ENCODE measurements at regions not wholly inside any gene's neighbourhood (a gene's known extent, or its start where the extent isn't known, plus 50 kb on each side); places are given as distances from the start of the nearest gene placed in this dataset.

DNA sequence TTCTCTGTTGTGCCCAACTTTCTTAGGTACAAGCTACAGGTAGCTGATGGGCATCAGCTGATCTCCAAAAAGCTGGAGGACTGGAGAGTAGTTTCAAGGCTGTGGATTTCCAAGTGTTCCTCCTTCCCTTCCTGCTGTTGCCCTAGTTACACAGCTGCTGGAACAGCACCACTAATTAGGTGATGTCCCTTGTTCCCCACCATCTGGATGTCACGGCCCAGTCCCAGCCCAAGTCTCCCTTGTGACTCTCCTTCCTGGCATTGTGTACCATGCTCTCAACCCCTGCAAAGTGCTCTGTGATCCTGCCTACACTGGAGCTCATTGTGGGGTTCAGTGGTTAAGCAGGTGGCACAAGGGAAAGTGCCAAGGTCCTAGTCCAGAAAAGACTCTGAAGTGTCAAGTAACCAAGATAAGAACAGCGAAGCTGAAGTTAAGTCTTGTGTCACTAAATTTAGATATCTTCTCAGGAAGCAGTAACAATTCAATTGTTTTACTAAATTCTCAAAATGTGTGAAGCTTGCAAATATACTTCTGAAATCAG lies 604.5 kb downstream of the ISL1 start:
- H3K4me3 Mint-ChIP-seq = no peak overlapping the region

DNA sequence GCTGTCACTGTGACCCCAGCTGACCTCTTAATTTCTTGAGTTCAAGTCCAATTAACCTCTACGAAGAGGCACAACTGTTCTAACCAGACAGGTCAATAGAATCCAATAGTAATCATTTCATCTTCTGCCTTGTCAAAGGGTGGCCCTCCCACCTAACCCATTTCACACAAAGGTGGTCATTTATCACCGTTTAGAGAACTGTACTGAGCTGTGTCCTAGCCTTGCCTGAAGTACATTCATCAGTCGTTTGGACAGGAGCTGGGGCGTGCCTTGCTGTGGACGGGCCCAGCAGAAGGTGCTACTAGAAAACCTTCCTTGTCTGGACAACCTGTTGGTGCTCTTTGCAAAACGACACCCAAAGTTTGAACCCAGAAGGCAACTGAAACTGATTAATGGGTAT lies 605.4 kb downstream of the ISL1 start:
- Histone ChIP-seq H3F3A (ENCODE audit: low read depth) (no peaks in the 10 kb centered on the region), H3K9ac (no peak overlapping the region), H3K4me2 (no peak overlapping the region), H3K4me3 (no peak overlapping the region), H2AFZ (replicated peaks) (no peak overlapping the region), H3K79me2 (ENCODE audit: low read depth) (no peaks in the 10 kb centered on the region), H3K27me3 (no peaks in the 10 kb centered on the region), H3K4me1 (no peaks in the 10 kb centered on the region), H3K27ac (no peak overlapping the region), H3K36me3 (no peaks in the 10 kb centered on the region), H4K20me1 (ENCODE audit: low read depth) (no peaks in the 10 kb centered on the region), H3K9me3 (ENCODE audit: low read depth) (no peaks in the 10 kb centered on the region)
- no peak overlapping the region for H3K27ac Mint-ChIP-seq
- no peak overlapping the region for H3K4me3 Mint-ChIP-seq
- no peaks in the 10 kb centered on the region for H3K4me1 Mint-ChIP-seq
- DNase-seq (ENCODE audit: low spot score) = no peak
- H3K9me3 Mint-ChIP-seq = no peaks in the 10 kb centered on the region
- TF ChIP-seq EZH2phosphoT487 (IDR thresholded peaks at IDR 0.05) (no peak), EZH2 (IDR thresholded peaks at IDR 0.05) (no peak)
- TF ChIP-seq, protein P1, sequence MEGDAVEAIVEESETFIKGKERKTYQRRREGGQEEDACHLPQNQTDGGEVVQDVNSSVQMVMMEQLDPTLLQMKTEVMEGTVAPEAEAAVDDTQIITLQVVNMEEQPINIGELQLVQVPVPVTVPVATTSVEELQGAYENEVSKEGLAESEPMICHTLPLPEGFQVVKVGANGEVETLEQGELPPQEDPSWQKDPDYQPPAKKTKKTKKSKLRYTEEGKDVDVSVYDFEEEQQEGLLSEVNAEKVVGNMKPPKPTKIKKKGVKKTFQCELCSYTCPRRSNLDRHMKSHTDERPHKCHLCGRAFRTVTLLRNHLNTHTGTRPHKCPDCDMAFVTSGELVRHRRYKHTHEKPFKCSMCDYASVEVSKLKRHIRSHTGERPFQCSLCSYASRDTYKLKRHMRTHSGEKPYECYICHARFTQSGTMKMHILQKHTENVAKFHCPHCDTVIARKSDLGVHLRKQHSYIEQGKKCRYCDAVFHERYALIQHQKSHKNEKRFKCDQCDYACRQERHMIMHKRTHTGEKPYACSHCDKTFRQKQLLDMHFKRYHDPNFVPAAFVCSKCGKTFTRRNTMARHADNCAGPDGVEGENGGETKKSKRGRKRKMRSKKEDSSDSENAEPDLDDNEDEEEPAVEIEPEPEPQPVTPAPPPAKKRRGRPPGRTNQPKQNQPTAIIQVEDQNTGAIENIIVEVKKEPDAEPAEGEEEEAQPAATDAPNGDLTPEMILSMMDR (IDR thresholded peaks at IDR 0.05) = no peak
- no peaks in the 10 kb centered on the region for H3K36me3 Mint-ChIP-seq
- H3K27me3 Mint-ChIP-seq (ENCODE audit: insufficient read depth, low read depth) = peaks cover 19% of the 10 kb centered on the region

More for the DNA sequence above, 604.5 kb downstream of the ISL1 start:
- Histone ChIP-seq H3K4me2 (no peak overlapping the region), H3K4me1 (no peaks in the 10 kb centered on the region), H3K4me3 (no peak overlapping the region), H3K27me3 (no peaks in the 10 kb centered on the region), H3K36me3 (no peaks in the 10 kb centered on the region), H3K9ac (no peak overlapping the region), H3F3A (ENCODE audit: low read depth) (no peaks in the 10 kb centered on the region), H4K20me1 (ENCODE audit: low read depth) (no peaks in the 10 kb centered on the region), H2AFZ (replicated peaks) (no peak overlapping the region), H3K27ac (no peak overlapping the region), H3K9me3 (ENCODE audit: low read depth) (no peaks in the 10 kb centered on the region), H3K79me2 (ENCODE audit: low read depth) (no peaks in the 10 kb centered on the region)
- peaks cover 13% of the 10 kb centered on the region for H3K27me3 Mint-ChIP-seq (ENCODE audit: insufficient read depth, low read depth)
- no peaks in the 10 kb centered on the region for H3K9me3 Mint-ChIP-seq
- DNase-seq (ENCODE audit: low spot score) = no peak
- H3K27ac Mint-ChIP-seq = no peak overlapping the region
- no peaks in the 10 kb centered on the region for H3K36me3 Mint-ChIP-seq
- TF ChIP-seq EZH2phosphoT487 (IDR thresholded peaks at IDR 0.05) = no peak
- TF ChIP-seq EZH2 (IDR thresholded peaks at IDR 0.05) = no peak
- TF ChIP-seq, protein P1 (IDR thresholded peaks at IDR 0.05) = no peak
- H3K4me1 Mint-ChIP-seq = no peaks in the 10 kb centered on the region

DNA sequence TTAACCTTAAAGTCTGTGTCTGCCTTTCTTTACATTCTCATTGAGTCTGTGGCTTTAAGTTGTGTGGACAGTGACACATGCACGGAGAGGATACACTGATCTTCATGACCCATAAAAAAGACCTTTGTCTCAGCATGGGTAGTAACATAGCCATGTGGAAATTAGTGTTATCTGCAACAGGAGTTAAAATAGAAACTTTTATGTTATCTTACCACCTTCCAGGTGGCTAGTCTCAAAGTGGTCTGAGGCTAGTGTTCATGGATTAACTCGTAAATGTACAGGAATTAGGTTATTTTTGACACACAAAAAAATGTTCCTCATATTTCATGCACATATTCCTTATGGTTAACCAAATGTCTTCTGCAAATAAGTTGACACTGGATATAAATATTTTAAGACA lies 607.0 kb downstream of the ISL1 start:
- H3K9me3 Mint-ChIP-seq = peaks cover 3% of the 10 kb centered on the region
- H2AFZ ChIP-seq (replicated peaks) = no peak overlapping the region

More for the DNA sequence above, 607.0 kb downstream of the ISL1 start:
- Mint-ChIP-seq H3K36me3 (no peaks in the 10 kb centered on the region), H3K4me1 (no peaks in the 10 kb centered on the region), H3K27ac (no peak overlapping the region), H3K27me3 (ENCODE audit: insufficient read depth, low read depth) (peaks cover 33% of the 10 kb centered on the region), H3K4me3 (no peak overlapping the region)
- H3K4me2 ChIP-seq = no peak overlapping the region
- H3K9me3 ChIP-seq (ENCODE audit: low read depth) = no peaks in the 10 kb centered on the region
- H3F3A ChIP-seq (ENCODE audit: low read depth) = no peaks in the 10 kb centered on the region
- no peaks in the 10 kb centered on the region for H3K27me3 ChIP-seq
- no peak overlapping the region for H3K9ac ChIP-seq
- no peak overlapping the region for H3K27ac ChIP-seq
- H3K36me3 ChIP-seq = no peaks in the 10 kb centered on the region
- TF ChIP-seq EZH2 (IDR thresholded peaks at IDR 0.05) = no peak
- TF ChIP-seq EZH2phosphoT487 (IDR thresholded peaks at IDR 0.05) = no peak
- TF ChIP-seq, protein P1 (IDR thresholded peaks at IDR 0.05) = no peak
- H3K4me1 ChIP-seq = no peaks in the 10 kb centered on the region
- no peak for DNase-seq (ENCODE audit: low spot score)
- no peak overlapping the region for H3K4me3 ChIP-seq
- H4K20me1 ChIP-seq (ENCODE audit: low read depth) = no peaks in the 10 kb centered on the region
- H3K79me2 ChIP-seq (ENCODE audit: low read depth) = no peaks in the 10 kb centered on the region
